GM12878 (cell line): ENCODE measurements at regions not wholly inside any gene's neighbourhood (a gene's known extent, or its start where the extent isn't known, plus 50 kb on each side); places are given as distances from the start of the nearest gene placed in this dataset.

ENCODE experiments used
- ATAC-seq: fragments of 200-7000 bp; cut with Tn5 transposase; 3 replicates; pipeline ENCODE4 v1.9.1; 2020; ENCODE audit warnings: mild to moderate bottlenecking, moderate library complexity
- BruUV-seq: library from RNA; stranded (reverse); fragments of 400-500 nt; replicated peaks from 2 replicates; lab custom pipeline; 2021; lab: Mats Ljungman, UMichigan
- CTCF ChIA-PET: fragments of 300-600 bp; sonication (Branson Sonifier 250); formaldehyde crosslinking; extraction: SDS; loops from one replicate; lab custom pipeline; 2021; ENCODE audit warnings: inconsistent platforms; lab: Yijun Ruan, JAX
- POLR2A ChIA-PET: fragments of 350-600 bp; formaldehyde crosslinking; extraction: SDS; loops from one replicate; lab custom pipeline; 2021; ENCODE audit warnings: inconsistent platforms; lab: Charles Lee
- RAD21 ChIA-PET: fragments of 300-600 bp; sonication (Branson Sonifier 250); formaldehyde crosslinking; loops from one replicate; lab custom pipeline; 2023; ENCODE audit warnings: antibody characterized with exemption; ENCODE audit not compliant: unreplicated experiment; lab: Charles Lee
- SMC1A ChIA-PET: fragments of 300-600 bp; sonication (Branson Sonifier 250); formaldehyde crosslinking; loops from one replicate; lab custom pipeline; 2023; ENCODE audit not compliant: unreplicated experiment, uncharacterized antibody; lab: Charles Lee
- DNase-seq: peaks from one replicate; pipeline ENCODE4 v3.0.0-alpha.2; 2011; ENCODE audit warnings: low read depth, low spot score
- FAIRE-seq: peaks from 3 replicates; lab custom pipeline; 2011; peaks lifted over from hg19 to GRCh38; lab: Jason Lieb, UNC
- H2AFZ ChIP-seq: 2 replicates; pipeline ENCODE4 v1.6.0; 2011; ENCODE audit warnings: low read depth, low read length, control low read depth; ENCODE audit not compliant: control insufficient read depth
- H3K27ac ChIP-seq: 2 replicates; pipeline ENCODE4 v1.5.1; 2011; ENCODE audit warnings: control low read depth; ENCODE audit not compliant: control insufficient read depth, insufficient read depth
- H3K27me3 ChIP-seq, 2 experiments: replicated peaks in 1 of 2; 2 replicates each; pipeline versions ENCODE4 v1.6.0 to v1.6.1; 2011; ENCODE audit warnings: low read length in 1 of 2; ENCODE audit not compliant: control insufficient read depth in 2 of 2, insufficient read depth in 2 of 2
- H3K36me3 ChIP-seq, 2 experiments: 2 replicates each; pipeline ENCODE4 v1.5.1; 2011; ENCODE audit warnings: low read length in 1 of 2; ENCODE audit not compliant: control insufficient read depth in 2 of 2, insufficient read depth in 2 of 2
- H3K4me1 ChIP-seq: 2 replicates; pipeline ENCODE4 v1.6.1; 2011; ENCODE audit warnings: mild to moderate bottlenecking, low read length, moderate library complexity, mixed read lengths; ENCODE audit not compliant: control insufficient read depth, insufficient read depth
- H3K4me2 ChIP-seq: 2 replicates; pipeline ENCODE4 v1.6.0; 2011; ENCODE audit warnings: control low read depth; ENCODE audit not compliant: control insufficient read depth, insufficient read depth
- H3K4me3 ChIP-seq: fragments of 200-600 bp; sonication (generic); 2 replicates; pipeline ENCODE4 v1.5.1; 2016
- H3K79me2 ChIP-seq: 2 replicates; pipeline ENCODE4 v1.6.0; 2011; ENCODE audit warnings: low read length; ENCODE audit not compliant: control insufficient read depth, insufficient read depth
- H3K9ac ChIP-seq: 2 replicates; pipeline ENCODE4 v1.8.0; 2011; ENCODE audit warnings: low read length, control low read depth, mixed read lengths; ENCODE audit not compliant: control insufficient read depth, insufficient read depth
- H3K9me3 ChIP-seq: replicated peaks from 3 replicates; pipeline ENCODE4 v1.5.1; 2011; ENCODE audit warnings: mild to moderate bottlenecking, low read length; ENCODE audit not compliant: control insufficient read depth, insufficient read depth
- H4K20me1 ChIP-seq: 2 replicates; pipeline ENCODE4 v1.6.0; 2011; ENCODE audit not compliant: control insufficient read depth, insufficient read depth
- ATF2 ChIP-seq: IDR thresholded peaks from 2 replicates; pipeline ENCODE4 v1.6.1; 2012; ENCODE audit warnings: low read length, inconsistent platforms
- ELK1 ChIP-seq: IDR thresholded peaks from 2 replicates; pipeline ENCODE4 v1.6.1; 2012; ENCODE audit warnings: low read depth, low read length, improper control_type of control experiment
- HCFC1 ChIP-seq: fragments of 150-350 bp; IDR thresholded peaks from 2 replicates; pipeline ENCODE4 v1.6.1; 2014; ENCODE audit warnings: low read length
- HDAC2 ChIP-seq: fragments of 200-600 bp; sonication (generic); IDR thresholded peaks from 2 replicates; pipeline ENCODE4 v1.6.1; 2017
- MLLT1 ChIP-seq: fragments of 450-650 bp; IDR thresholded peaks from 2 replicates; pipeline ENCODE4 v1.6.1; 2016; ENCODE audit warnings: mild to moderate bottlenecking
- MXI1 ChIP-seq: fragments of 150-350 bp; IDR thresholded peaks from 2 replicates; pipeline ENCODE4 v1.6.1; 2011; ENCODE audit warnings: low read depth, mild to moderate bottlenecking, inconsistent platforms, low read length, improper control_type of control experiment
- NKRF ChIP-seq: fragments of 450-650 bp; conservative IDR thresholded peaks from 2 replicates; pipeline ENCODE4 v1.6.1; 2017; ENCODE audit warnings: mild to moderate bottlenecking, moderate library complexity
- NR2F1 ChIP-seq: fragments of 450-650 bp; conservative IDR thresholded peaks from 2 replicates; pipeline ENCODE4 v1.6.1; 2017; ENCODE audit warnings: mild to moderate bottlenecking
- NRF1 ChIP-seq: conservative IDR thresholded peaks from 2 replicates; pipeline ENCODE4 v1.6.1; 2011; ENCODE audit warnings: mild to moderate bottlenecking, low read depth, low read length, improper control_type of control experiment
- PAX8 ChIP-seq: fragments of 450-650 bp; IDR thresholded peaks from 2 replicates; pipeline ENCODE4 v1.6.1; 2017; ENCODE audit warnings: mild to moderate bottlenecking, moderate library complexity
- SIN3A ChIP-seq: IDR thresholded peaks from 2 replicates; pipeline ENCODE4 v1.6.1; 2012; ENCODE audit warnings: low read depth, low read length, improper control_type of control experiment
- SPI1 ChIP-seq: IDR thresholded peaks from 2 replicates; pipeline ENCODE4 v1.6.1; 2011; ENCODE audit warnings: low read depth, mild to moderate bottlenecking, low read length, moderate library complexity, borderline replicate concordance; ENCODE audit not compliant: insufficient read depth
- SREBF1 ChIP-seq: IDR thresholded peaks from 2 replicates; pipeline ENCODE4 v1.6.1; 2012; ENCODE audit warnings: mild to moderate bottlenecking, low read length
- TCF12 ChIP-seq: IDR thresholded peaks from 2 replicates; pipeline ENCODE4 v1.6.1; 2011; ENCODE audit warnings: low read depth, mild to moderate bottlenecking, low read length
- ZSCAN29 ChIP-seq: fragments of 450-650 bp; IDR thresholded peaks from 2 replicates; pipeline ENCODE4 v1.6.1; 2017; ENCODE audit warnings: mild to moderate bottlenecking, moderate library complexity
- WGBS: methylation state at CpG from one replicate; pipeline ENCODE4 v1.1.6; 2016; ENCODE audit warnings: low lambda C conversion rate; ENCODE audit not compliant: insufficient replicate concordance, insufficient coverage; ENCODE audit errors: missing lambda C conversion rate; 5-methylcytosine and 5-hydroxymethylcytosine counted together
- in situ Hi-C: fragments of 300-500 bp; cut with MboI; formaldehyde crosslinking; loops from 9 replicates; pipeline ENCODE4 v1.14.3; 2018; ENCODE audit warnings: mixed read lengths
- intact Hi-C: fragments of 100-400 bp; cut with micrococcal nuclease; formaldehyde crosslinking; loops from one replicate; pipeline ENCODE4 v1.14.2; 2022; ENCODE audit not compliant: unreplicated experiment

- Histone ChIP-seq H3K4me2 (no peak overlapping the region), H2AFZ (no peak overlapping the region), H3K9me3 (no peaks in the 10 kb centered on the region), H4K20me1 (no peaks in the 10 kb centered on the region), H3K4me3 (no peak overlapping the region), H3K27me3 (no peaks in the 10 kb centered on the region), H3K27ac (no peak overlapping the region), H3K36me3 (no peaks in the 10 kb centered on the region), H3K9ac (no peak overlapping the region), H3K79me2 (no peaks in the 10 kb centered on the region), H3K4me1 (no peaks in the 10 kb centered on the region)
- intact Hi-C loops = no loop called here
- ATAC-seq = no peak
- ChIA-PET RAD21 (no interaction called here), CTCF (interaction anchor here (0.8 kb wide), 1 partner anchor 78 kb away, joined by 3 read pairs; no protein-coding TSS in a partner anchor), SMC1A (no interaction called here), POLR2A (no interaction called here)
- BruUV-seq = no TSS peak
- FAIRE-seq = no peak
- in situ Hi-C loops = no loop called here
- 0% methylated on average over 2 of the region's 2 CpGs for WGBS
- DNase-seq = no peak
- TF ChIP-seq HCFC1 = no peak
- TF ChIP-seq SREBF1 = no peak
- TF ChIP-seq PAX8 = no peak
- no peak for TF ChIP-seq NR2F1
- no peak for TF ChIP-seq NRF1
- no peak for TF ChIP-seq ATF2
- TF ChIP-seq MXI1 = no peak
- TF ChIP-seq NKRF = no peak
- no peak for TF ChIP-seq ELK1
- no peak for TF ChIP-seq ZSCAN29
- TF ChIP-seq TCF12 = no peak
- no peak for TF ChIP-seq MLLT1
- TF ChIP-seq HDAC2 = no peak
- TF ChIP-seq SIN3A = no peak
- TF ChIP-seq SPI1 = no peak
These were observed 136.3 kb downstream of the FOXG1 start for GRCh38 chr14:28902930-28903329.
